RKO (cell line): ENCODE measurements at regions not wholly inside any gene's neighbourhood (a gene's known extent, or its start where the extent isn't known, plus 50 kb on each side); places are given as distances from the start of the nearest gene placed in this dataset.

Experiments
- DNase-seq: peaks from one replicate; pipeline ENCODE4 v3.0.0-alpha.2; 2016; ENCODE audit warnings: low spot score

- no peak for DNase-seq
Observed at GRCh38 chr2:224325941-224326340, 76.0 kb downstream of the FAM124B start.

DNA sequence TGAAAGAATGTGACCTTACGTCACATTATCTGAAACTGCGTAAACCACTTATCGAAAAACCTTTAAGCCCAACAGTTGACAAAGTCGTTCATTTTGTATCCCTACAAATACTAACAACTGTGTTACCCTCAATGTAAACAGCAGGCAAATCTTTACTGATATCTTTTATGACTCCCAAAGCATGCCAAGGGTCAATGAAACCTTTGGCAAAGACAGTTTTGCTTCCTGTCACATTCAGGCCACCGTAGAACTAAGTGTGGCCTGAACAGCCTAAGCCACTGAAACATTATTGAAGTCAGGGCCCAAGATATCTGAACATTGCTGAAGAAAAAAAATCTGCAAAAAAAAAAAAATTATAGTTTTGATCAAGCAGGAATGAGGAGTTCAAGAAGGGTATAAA is 77.3 kb downstream of the FAM124B start:
- DNase-seq = no peak

DNA sequence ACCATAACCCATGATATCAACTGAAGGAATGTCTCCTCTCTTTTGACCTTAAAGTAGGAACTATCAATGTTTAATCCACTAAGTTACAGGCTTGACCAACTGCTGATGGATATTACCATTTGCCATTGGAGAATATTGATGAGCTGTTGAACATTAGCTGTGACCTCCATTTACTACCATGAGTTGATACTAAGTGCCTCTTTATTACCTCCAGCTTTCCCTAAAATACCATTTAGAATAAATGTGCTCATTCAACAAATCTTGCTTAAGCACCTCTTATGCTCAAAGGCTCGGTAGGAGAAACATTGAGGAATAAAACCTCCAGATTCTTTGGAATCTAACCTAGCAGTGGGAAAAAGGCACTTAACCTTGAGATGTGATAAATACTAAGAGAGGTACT is 81.2 kb downstream of the FAM124B start:
- DNase-seq = no peak

GRCh38 chr2:224319750-224320149 is 82.2 kb downstream of the FAM124B start:
- no peak for DNase-seq

DNA sequence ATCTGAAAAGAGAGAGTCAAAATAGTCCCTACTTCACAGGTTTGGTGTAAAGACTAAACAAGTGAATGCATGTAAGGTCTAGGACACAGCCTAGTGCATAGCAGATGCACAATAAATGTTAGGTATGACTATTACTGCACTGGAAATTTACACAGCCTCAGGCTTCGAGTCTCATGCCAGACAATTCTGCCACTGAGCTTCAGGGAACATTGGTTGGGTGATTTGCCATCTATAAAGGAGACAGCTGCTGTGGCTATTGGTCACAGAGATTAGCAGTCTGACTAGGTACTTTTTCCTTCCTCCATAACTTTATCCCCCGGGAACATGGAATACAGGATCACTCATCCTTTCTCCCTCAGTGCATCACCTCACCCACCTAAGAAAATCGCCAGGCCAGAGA is 89.2 kb downstream of the FAM124B start:
- no peak for DNase-seq

DNA sequence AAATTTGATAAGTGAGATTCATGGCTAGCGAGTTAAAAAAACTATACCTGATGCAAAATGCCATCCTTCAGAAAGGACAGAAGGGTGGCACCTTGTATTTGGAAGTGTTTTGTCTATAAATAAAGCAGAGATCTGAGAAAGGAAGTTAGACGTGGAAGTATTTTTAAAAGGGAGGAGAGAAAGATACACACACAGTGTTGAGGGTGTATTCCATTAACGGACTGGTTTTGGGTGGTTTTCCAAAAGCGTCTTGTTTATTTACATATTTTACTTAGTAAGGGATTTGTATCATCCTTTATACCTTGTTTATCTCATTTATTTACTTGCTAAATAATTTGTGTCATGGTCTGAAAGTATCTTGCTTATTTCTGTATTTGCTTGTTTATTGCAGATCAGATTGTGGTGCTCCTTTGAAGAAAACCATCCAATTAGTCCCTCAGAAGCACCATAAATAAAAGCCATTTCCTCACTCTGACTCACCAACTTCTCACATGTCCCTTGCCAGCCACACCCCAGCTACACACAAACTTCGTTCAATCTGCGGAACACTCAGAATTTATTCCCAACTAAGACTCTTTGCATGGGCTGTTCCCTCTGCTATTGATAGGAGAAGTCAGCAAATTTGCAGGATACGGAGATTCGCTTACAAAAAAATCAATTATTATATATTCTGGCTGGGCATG is 90.8 kb downstream of the FAM124B start:
- DNase-seq = no peak

DNA sequence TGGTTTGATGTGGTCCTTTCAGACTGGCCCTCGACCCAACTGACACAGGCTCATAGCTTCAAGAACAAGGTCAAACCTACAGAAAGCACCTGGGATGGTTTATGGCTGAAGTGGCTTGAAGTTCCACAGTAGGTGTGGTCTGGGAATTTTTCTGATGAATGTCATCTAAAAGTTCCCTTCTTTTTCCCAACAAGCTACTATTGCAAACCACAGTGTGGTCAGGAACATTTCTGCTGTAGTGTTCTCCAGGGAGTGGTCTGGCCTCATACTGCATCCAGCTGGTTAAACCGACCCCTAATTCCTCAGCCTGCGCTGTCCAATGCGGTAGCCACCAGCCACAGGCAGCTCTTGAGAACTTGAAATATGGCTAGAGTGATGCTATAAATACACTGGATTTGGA is 92.7 kb downstream of the FAM124B start:
- no peak for DNase-seq

DNA sequence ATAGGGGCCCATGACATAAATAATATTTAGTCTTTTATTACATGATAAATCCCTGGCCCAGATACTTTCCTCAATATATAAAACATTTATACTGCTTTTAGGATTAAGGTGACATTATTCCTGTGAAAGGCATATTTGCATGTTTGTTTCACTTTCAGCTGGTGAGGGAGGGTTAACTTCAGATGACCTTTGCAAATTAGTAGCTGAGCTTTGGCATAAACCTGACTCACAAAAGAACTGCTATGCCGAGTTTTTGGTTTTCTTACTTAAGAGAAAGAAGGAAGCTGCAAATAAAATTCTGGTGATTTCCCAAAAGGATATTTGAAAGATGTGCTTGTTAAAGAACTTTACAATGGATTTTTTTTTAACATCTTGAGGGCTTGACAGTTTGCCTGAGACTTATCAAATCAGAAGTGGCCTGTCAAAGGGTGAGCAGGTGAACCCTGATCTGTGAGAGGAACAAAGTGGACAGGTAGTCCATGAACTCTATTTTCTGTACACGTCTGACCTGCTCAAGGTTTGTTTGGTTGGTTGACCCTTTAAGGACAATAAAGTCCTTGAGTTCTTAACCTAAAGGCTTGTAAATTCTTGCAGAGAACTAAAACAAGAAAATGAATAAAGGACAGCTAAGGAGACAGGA is 93.5 kb downstream of the FAM124B start:
- DNase-seq = no peak

GRCh38 chr2:224302952-224303351 is 99.0 kb downstream of the FAM124B start:
- DNase-seq = no peak

GRCh38 chr2:224293976-224294375 is 107.9 kb downstream of the FAM124B start:
- no peak for DNase-seq

- no peak for DNase-seq
Observed at GRCh38 chr2:224287531-224287930, 114.4 kb downstream of the FAM124B start.

- DNase-seq = peak; percentile 7
Observed at GRCh38 chr2:224286923-224287322, 115.0 kb downstream of the FAM124B start.

- DNase-seq = peak; percentile 32
Observed at GRCh38 chr2:224284134-224284946, 117.6 kb downstream of the FAM124B start.

DNA sequence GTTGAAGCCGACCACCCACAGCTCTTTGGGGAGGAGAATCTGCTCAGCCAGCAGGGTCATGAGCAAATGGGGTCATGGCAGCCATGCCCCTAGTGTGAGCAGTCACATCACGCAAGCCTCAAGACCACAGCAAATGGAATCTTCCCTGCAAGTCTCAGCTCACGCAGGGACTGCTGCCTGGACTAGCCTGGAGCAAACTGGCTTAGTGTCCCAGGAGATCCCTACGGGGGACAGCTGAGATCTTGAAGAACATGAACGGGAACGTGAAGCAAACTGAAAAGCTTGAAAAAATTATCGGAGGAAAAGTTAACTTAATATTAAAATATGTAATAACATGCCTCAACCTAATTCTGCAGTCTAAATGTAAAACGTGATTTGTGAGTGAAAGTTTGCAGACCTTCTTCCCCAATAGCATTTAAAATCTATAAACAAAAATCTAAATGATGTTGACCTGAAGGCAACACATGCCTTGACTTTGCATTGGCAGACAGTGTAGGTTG is 118.4 kb downstream of the FAM124B start:
- no peak for DNase-seq

- no peak for DNase-seq
Observed at GRCh38 chr2:224281374-224281773, 120.5 kb downstream of the FAM124B start.

DNA sequence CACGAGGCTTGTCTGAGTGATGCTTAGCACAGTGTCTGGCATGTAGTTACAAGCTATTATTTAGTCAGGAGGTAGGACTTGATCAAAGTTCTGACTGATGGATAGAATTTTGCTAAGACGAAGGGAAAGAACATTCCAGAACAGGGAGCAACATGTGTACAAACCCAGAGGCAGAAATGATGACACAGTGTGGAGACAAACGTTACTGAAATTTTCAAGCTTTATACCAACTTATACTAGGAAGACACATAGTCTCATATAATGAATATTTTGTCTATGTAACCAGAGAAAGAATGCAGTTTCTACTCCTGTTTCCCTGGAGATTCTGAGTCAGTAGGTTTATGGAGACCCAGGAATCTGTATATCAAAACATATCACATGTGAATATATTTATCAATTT is 123.4 kb downstream of the FAM124B start:
- no peak for DNase-seq

DNA sequence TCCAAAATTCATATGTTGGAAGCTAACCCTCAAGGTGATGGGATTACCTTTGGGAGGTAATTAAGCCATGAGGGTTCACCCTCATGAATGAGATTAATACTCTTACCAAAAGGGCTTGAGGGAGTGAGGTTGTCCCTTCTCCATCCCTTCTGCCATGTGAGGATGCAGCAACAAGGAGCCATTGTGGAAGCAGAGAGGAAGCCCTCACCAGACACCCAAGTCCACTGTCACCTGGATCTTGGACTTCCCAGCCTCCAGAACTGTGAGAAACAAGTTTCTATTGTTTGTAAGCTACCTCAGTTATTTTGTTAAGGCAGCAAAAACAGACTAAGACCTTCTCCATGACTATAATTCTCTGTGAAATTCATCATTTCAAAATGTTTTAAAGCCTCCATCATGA is 125.7 kb downstream of the FAM124B start:
- no peak for DNase-seq

GRCh38 chr2:224272237-224272910 is 129.5 kb downstream of the FAM124B start:
- DNase-seq = no peak

- DNase-seq = no peak
Observed at GRCh38 chr2:224271617-224272236, 130.2 kb downstream of the FAM124B start.

GRCh38 chr2:224268441-224268840 is 133.5 kb downstream of the FAM124B start:
- DNase-seq = no peak

DNA sequence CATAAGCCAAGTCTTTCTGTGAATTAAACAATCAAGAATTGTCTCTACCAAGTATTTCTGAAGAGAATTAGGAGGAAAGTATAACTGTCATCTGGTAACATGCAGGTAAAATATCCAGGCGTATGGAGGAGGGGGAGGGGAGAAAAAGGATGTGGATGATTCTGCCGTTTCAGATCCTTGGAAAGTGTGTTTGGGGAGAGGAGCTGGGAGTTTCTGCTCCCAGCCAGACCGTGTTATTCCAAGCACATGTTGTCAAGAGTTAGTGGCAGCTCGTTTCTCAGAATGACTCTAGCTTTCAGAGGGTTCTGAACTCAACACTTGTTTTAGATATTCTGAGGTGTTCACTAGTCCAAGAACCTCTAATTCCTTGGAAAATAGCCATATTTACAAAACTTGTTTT is 137.6 kb downstream of the FAM124B start:
- DNase-seq = no peak

DNA sequence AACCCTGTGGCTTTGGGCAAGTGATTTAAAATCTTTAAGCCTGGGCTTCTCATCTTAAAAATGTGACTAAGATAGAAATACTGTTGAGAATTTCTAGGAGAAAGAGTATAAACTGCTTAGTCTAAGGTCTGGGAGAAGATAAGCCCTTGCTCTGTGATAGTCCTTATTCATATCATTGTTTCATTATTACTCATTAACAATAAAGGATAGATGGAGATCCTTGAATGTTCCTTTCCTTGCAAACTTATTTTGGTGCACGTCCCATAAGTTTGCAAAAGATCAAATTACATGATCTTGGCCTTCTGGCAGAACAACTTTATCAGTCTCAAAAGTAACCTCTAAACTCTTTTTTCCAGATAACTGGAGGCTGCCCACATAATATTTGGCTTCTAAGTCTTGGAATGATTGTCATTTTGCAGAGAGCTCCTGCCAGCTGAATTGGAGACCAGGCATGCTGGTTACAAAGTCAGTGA is 138.3 kb downstream of the FAM124B start:
- no peak for DNase-seq
